ENCODE measurements at regions not wholly inside any gene's neighbourhood (a gene's known extent, or its start where the extent isn't known, plus 50 kb on each side); places are given as distances from the start of the nearest gene placed in this dataset.

- no peak for DNase-seq
Observed at GRCh38 chr12:91994208-91994797, 151.3 kb downstream of the BTG1 start.

GRCh38 chr12:91993287-91994017, 152.2 kb downstream of the BTG1 start:
- DNase-seq = no peak

DNA sequence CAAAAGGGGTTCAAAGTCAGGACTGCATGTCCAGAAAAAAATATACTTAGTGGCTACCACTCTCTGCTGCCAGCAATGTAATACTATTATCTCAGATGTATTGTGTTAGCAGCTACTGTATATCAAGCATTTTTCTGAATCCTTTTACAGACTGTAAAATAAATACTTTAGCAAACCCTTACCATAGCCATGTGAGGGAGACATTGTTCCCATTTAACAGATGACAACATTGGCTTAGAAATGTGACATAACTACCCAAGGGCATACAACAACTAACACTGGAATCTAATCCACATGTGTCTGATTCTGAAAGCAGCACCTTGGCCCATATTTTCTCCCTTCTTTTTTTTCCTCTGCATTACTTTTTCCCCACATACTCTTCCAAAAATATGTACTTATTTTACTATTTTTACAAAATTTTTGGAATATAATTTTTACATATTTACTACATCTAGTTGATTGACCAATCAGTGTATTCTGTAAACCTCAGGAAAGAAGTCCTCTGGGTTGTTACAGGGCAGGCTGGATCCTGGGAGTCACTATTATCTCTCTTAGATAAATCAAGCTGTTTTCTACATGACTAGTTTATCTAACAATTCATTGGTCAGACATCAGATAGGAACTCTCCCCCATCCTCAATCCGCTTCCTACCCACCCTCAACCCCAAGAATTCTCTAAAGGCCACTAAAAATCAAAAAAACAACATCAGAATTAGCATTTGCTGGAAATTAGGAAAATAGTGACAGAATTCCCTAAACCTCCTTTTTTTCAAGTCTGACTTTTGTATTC, 154.1 kb downstream of the BTG1 start:
- no peak for DNase-seq

DNA sequence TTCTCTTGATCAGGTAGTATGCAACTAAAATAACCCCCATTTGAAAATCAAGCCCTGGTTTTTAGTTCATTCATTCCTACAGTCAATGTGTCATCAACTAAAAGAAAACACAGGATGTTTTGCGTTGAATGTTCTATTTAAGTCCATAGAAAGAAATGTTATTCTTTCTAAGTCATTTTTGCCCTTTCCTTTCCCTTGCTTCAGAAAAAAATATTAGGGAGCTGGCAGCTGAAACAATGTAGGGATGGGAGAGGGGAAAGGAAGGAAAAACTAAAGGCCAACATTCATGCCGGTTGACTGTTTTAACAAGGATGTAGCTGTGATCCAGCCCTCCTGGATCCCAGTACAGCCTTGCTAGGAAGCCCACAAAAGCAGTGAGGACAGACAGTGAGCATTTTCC, 155.1 kb downstream of the BTG1 start:
- no peak for DNase-seq

GRCh38 chr12:91989143-91989542, 156.5 kb downstream of the BTG1 start:
- no peak for DNase-seq

GRCh38 chr12:91988086-91988923, 157.3 kb downstream of the BTG1 start:
- DNase-seq = no peak

GRCh38 chr12:91986084-91986483, 159.6 kb downstream of the BTG1 start:
- no peak for DNase-seq

- DNase-seq = no peak
Observed at GRCh38 chr12:91985002-91985787, 160.5 kb downstream of the BTG1 start.

GRCh38 chr12:91984556-91984955, 161.1 kb downstream of the BTG1 start:
- DNase-seq = no peak

- no peak for DNase-seq
Observed at GRCh38 chr12:91983935-91984334, 161.7 kb downstream of the BTG1 start.

- DNase-seq = no peak
Observed at GRCh38 chr12:91982946-91983345, 162.7 kb downstream of the BTG1 start.

GRCh38 chr12:91980389-91980821, 165.2 kb downstream of the BTG1 start:
- no peak for DNase-seq

DNA sequence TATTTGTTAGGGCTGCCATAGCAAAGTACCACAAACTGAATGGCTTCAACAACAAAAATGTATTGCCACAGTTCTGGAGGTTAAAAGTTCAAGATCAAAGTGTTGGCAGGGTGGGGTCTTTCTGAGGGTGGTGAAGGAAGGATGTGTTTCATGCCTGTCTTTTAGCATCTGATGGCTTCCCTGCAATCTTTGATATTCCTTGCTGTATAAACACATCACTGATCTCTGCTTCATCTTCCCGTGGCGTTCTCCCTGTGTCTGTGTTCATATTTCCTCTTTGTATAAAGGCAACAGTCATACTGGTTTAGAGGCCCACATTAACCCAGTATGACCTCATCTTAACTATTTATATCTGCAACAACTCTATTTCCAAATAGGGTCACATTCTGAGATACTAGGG, 167.5 kb downstream of the BTG1 start:
- no peak for DNase-seq

DNA sequence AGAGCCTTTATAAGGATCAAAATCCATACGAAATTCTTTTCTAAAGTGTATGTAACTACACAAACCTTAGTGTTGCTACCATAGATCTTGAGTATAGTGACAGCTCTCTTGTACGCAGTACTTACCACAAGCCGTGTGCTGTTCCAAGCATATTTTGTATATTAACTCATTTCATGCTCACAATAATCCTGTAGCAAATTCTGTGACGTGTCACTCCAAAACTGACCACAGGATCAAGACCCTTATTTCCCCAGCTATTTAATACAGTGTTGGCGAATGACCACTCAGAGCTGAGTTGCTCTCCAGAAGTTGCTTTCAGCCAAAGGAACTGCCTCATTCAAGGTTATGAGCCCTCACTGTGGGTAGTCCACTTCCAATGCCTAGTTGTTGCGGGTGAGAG, 169.8 kb downstream of the BTG1 start:
- no peak for DNase-seq

DNA sequence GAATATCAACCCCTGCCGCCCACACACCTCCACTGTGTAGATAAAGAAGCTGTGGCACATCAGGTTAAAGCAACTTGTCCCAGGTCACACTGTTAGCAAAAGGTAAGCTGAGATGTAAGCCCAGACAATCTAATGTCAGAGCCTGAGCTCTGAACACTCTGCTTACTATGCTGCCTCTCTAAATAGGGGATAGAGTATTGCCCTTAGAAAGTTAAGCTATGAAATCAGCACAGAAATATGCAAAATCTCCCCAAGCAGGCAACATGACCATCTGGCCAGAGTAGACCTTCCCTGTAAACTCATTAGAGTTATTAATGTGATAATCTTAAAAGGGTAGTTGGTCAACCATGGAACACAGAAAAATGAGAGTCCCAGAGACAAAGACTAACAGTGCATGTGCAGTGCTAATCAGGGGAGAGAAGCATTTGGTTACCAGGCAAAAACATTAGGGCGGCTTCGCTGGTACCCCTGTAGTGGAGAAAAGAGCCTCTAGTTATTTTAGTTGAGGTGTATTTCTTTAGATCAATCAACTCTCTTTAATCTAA, 171.0 kb downstream of the BTG1 start:
- DNase-seq = no peak

- DNase-seq = no peak
Observed at GRCh38 chr12:91973813-91974212, 171.8 kb downstream of the BTG1 start.

DNA sequence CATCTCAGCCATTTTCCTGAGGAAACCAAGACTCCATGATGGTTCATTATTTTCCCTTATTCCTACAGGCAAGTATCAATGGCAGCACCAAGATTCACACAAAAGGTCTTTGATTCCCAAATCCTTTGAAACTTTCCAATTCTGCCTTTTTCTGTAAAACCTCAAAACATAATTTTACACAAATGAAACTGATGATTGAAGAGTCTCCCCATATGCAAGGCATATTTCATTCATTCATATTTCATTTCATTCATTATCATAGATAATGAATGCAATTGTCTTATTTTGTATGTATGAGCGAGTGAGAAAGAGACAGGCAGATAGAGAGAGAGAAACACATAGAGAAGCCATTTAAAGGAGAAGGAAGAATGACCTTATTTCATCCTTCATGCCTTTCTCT, 172.8 kb downstream of the BTG1 start:
- DNase-seq = no peak

DNA sequence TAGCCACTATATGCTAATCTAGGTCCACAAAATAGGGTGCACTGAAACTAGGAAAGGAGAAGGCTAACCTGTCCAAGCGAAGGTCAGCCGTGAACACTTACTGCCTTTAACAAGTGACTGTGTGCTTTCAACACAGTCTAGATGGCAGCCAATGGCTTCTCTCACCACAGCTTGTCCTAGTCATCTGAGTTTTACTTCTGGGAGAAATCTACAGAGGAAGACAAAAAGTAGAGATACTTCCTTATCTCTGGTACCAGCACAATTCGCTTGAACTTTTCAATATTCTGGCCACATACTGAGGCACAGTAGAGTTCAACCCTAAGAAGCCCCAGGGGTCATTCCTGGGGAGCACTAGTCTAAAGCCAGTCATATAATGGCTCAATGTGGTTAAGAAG, 176.9 kb downstream of the BTG1 start:
- no peak for DNase-seq

DNA sequence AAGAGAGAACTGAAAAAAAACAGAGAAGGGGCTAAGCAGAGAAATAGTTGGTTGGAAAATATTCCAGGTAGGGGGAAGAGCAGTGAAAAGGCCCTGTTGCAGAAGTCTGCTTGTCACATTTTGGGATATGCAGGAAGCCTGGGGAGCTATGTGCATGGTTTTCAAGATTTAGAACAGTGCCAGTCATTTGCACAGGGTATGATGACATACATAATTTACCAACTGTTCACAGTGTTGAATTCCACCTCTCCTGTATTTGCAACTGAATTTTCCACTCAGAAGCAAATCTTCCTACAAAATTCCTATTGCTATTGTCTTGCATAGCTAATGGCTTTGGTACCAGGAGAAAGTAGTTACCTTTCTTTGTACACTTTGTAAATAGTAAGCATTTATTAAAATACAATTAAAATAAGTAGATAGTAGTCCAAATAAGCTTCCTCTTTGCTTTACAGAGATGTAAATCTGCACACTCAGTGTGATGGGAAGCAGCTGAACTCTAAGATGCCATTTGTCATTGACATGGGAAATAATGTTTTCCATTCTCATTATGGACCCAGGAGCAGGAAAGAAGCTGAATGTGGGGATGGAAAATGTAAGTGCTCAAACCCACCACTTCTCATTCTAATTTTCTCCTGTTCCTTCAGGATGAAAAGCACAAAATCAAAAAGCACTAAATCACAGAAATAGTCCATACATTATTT, 177.4 kb downstream of the BTG1 start:
- no peak for DNase-seq

- no peak for DNase-seq
Observed at GRCh38 chr12:91967590-91967989, 178.1 kb downstream of the BTG1 start.

DNA sequence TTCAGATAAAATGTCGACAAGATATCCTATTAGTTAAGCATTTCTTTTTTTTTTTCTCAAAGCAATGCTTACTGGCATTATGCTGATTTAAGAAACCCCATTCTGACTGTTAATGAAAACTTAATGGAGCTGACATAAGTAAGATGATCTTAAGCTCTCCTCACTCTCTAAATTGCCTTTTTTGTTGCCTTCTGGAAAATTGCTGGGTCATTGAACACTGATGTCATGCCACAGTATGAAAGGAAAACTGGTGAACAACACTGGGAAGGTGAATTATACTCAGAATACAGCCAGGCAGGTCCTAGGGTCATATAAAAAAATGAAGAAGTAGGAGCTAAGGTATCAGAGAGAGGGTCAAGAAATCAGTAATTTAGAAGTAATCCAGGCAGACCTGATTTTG, 179.9 kb downstream of the BTG1 start:
- DNase-seq = no peak
